CD4-positive, alpha-beta T cell treated with Interleukin-21 for 1 hour (primary cell): ENCODE measurements at regions not wholly inside any gene's neighbourhood (a gene's known extent, or its start where the extent isn't known, plus 50 kb on each side); places are given as distances from the start of the nearest gene placed in this dataset.

Experiments used
- DNase-seq: peaks from one replicate; pipeline ENCODE4 v3.0.0-alpha.2; 2020

- no peak for DNase-seq
Observed at GRCh38 chr3:6124875-6125274, 736.0 kb upstream of the GRM7 start.

- DNase-seq, result no peak
Observed at GRCh38 chr3:6125520-6125919, 735.4 kb upstream of the GRM7 start.

- DNase-seq, result no peak
Observed at GRCh38 chr3:6132684-6133432, 728.1 kb upstream of the GRM7 start.

- no peak for DNase-seq
Observed at GRCh38 chr3:6142707-6143106, 718.2 kb upstream of the GRM7 start.

GRCh38 chr3:6147883-6148282 is 713.0 kb upstream of the GRM7 start:
- no peak for DNase-seq

GRCh38 chr3:6155650-6156338 is 705.1 kb upstream of the GRM7 start:
- no peak for DNase-seq

- no peak for DNase-seq
Observed at GRCh38 chr3:6165951-6166350, 695.0 kb upstream of the GRM7 start.

GRCh38 chr3:6168256-6168655 is 692.7 kb upstream of the GRM7 start:
- no peak for DNase-seq

- DNase-seq, result no peak
Observed at GRCh38 chr3:6172871-6173642, 687.9 kb upstream of the GRM7 start.

GRCh38 chr3:6177417-6177816 is 683.5 kb upstream of the GRM7 start:
- DNase-seq, result no peak

- no peak for DNase-seq
Observed at GRCh38 chr3:6179761-6180160, 681.2 kb upstream of the GRM7 start.

GRCh38 chr3:6180171-6180570 is 680.7 kb upstream of the GRM7 start:
- DNase-seq, result no peak

GRCh38 chr3:6182476-6182875 is 678.4 kb upstream of the GRM7 start:
- no peak for DNase-seq

GRCh38 chr3:6182909-6183308 is 678.0 kb upstream of the GRM7 start:
- DNase-seq, result no peak

- DNase-seq, result no peak
Observed at GRCh38 chr3:6189384-6189783, 671.5 kb upstream of the GRM7 start.

GRCh38 chr3:6204891-6205290 is 656.0 kb upstream of the GRM7 start:
- no peak for DNase-seq

- no peak for DNase-seq
Observed at GRCh38 chr3:6216135-6217026, 644.5 kb upstream of the GRM7 start.

- DNase-seq, result no peak
Observed at GRCh38 chr3:6220447-6220846, 640.5 kb upstream of the GRM7 start.

- DNase-seq, result no peak
Observed at GRCh38 chr3:6222069-6222468, 638.8 kb upstream of the GRM7 start.

GRCh38 chr3:6223572-6223971 is 637.3 kb upstream of the GRM7 start:
- no peak for DNase-seq

- DNase-seq, result no peak
Observed at GRCh38 chr3:6228958-6229683, 631.8 kb upstream of the GRM7 start.

- no peak for DNase-seq
Observed at GRCh38 chr3:6229778-6230410, 631.0 kb upstream of the GRM7 start.
